Left lung (tissue), 4 donors: ENCODE measurements at regions not wholly inside any gene's neighbourhood (a gene's known extent, or its start where the extent isn't known, plus 50 kb on each side); places are given as distances from the start of the nearest gene placed in this dataset.

ENCODE experiments used
- ATAC-seq: fragments of 200-7000 bp; cut with Tn5 transposase; one replicate; pipeline ENCODE4 v1.9.1; 2020; ENCODE audit warnings: moderate library complexity
- DNase-seq, 4 donors: peaks; one replicate each; pipeline ENCODE4 v3.0.0-alpha.2; 2013 to 2020
- H3K27ac ChIP-seq, 2 donors: fragments of 200-600 bp; sonication (generic) in 1 of 2; one replicate each; pipeline versions ENCODE4 v1.5.0 to v1.8.0; 2020 to 2021
- H3K27me3 ChIP-seq, 2 donors: fragments of 200-600 bp; sonication (generic) in 1 of 2; one replicate each; pipeline versions ENCODE4 v1.5.0 to v1.8.0; 2020 to 2021
- H3K36me3 ChIP-seq, 2 donors: fragments of 200-600 bp; sonication (generic) in 1 of 2; one replicate each; pipeline versions ENCODE4 v1.5.0 to v1.8.0; 2020 to 2021
- H3K4me1 ChIP-seq, 2 donors: fragments of 200-600 bp; one replicate each; pipeline ENCODE4 v1.8.0; 2021
- H3K4me3 ChIP-seq, 2 donors: fragments of 200-600 bp; sonication (generic) in 1 of 2; one replicate each; pipeline versions ENCODE4 v1.5.0 to v1.8.0; 2020 to 2021; ENCODE audit warnings: mild to moderate bottlenecking in 1 of 2
- H3K9me3 ChIP-seq, 2 donors: fragments of 200-600 bp; sonication (generic) in 1 of 2; one replicate each; pipeline versions ENCODE4 v1.5.0 to v1.8.0; 2020 to 2021
- CTCF ChIP-seq, 2 donors: fragments of 200-600 bp; sonication (generic) in 1 of 2; IDR thresholded peaks; one replicate each; pipeline versions ENCODE4 v1.5.0 to v1.8.0; 2021; ENCODE audit warnings: antibody characterized with exemption in 2 of 2
- intact Hi-C, 2 donors: fragments of 100-400 bp; cut with DNase I; formaldehyde crosslinking; loops; one replicate each; pipeline versions ENCODE4 v1.11.2 to v1.14.2; 2022
- donor health status: DM: no; HTN: yes; CAD: no.
- donor health status: DM: no; HTN: no; CAD: no.

DNA sequence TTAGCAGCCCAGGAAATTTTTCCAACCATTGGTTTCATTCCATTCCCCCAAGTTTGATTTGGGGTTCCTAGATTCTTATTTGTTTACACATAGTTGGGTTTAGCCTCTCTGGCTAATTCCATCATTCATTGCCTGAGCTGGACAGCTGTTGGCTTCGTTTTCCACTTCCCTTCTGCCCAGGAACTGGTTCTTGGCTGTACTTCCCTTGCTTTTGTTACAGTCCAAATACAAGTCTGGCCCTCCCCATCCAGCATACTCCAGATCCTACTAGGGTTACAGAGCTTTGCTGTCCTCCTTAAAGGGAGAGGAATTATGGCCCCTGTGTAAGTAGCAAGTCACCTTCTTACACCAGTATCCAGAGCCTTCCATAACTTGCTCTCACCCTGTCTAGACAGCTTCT, 356.3 kb downstream of the FAT3 start:
- Histone ChIP-seq H3K4me3 (no peak overlapping the region), H3K4me1 (no peaks in the 10 kb centered on the region), H3K27ac (no peak overlapping the region), H3K27me3 (no peaks in the 10 kb centered on the region), H3K36me3 (no peaks in the 10 kb centered on the region), H3K9me3 (no peaks in the 10 kb centered on the region)
- DNase-seq (no peak), ATAC-seq (no peak)
- intact Hi-C loops = no loop called here
- TF ChIP-seq CTCF (IDR thresholded peaks at IDR 0.05) = no peak

GRCh38 chr11:92588393-92588792, 363.8 kb downstream of the FAT3 start:
- H3K27me3 ChIP-seq = no peaks in the 10 kb centered on the region
- TF ChIP-seq CTCF (IDR thresholded peaks at IDR 0.05) = no peak
- H3K27ac ChIP-seq = no peak overlapping the region
- intact Hi-C loops = no loop called here
- no peaks in the 10 kb centered on the region for H3K4me1 ChIP-seq
- no peaks in the 10 kb centered on the region for H3K36me3 ChIP-seq
- DNase-seq = no peak
- no peaks in the 10 kb centered on the region for H3K9me3 ChIP-seq
- no peak for ATAC-seq
- H3K4me3 ChIP-seq = no peak overlapping the region

- no peak overlapping the region for H3K4me3 ChIP-seq
- no peaks in the 10 kb centered on the region for H3K27me3 ChIP-seq
- H3K4me1 ChIP-seq = no peaks in the 10 kb centered on the region
- H3K27ac ChIP-seq = no peak overlapping the region
- no peak for TF ChIP-seq CTCF (IDR thresholded peaks at IDR 0.05)
- no peak for ATAC-seq
- no peaks in the 10 kb centered on the region for H3K9me3 ChIP-seq
- H3K36me3 ChIP-seq = no peaks in the 10 kb centered on the region
- no peak for DNase-seq
- intact Hi-C loops = no loop called here
These were observed 364.9 kb downstream of the FAT3 start for GRCh38 chr11:92589512-92589911.

DNA sequence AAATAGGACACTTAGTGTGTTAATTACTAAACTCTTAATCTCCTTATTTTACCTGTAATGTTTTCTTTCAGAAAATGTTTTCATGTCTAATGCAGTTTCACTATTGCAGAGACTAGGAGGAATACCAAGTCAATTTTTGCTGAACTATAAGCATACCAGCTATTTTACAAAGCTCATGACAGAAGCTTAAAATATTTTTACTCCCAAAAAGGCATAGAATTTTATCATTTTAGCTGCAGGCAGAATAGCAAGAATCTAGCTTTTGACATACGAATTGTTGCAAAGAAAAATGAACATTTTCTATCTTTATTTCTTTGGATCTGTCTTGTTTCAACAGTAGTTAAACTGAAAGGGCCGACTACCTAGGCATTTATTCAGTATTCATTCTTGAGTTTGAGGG, 366.9 kb downstream of the FAT3 start:
- no peak overlapping the region for H3K27ac ChIP-seq
- H3K36me3 ChIP-seq = no peaks in the 10 kb centered on the region
- ATAC-seq = no peak
- intact Hi-C loops = no loop called here
- no peak for DNase-seq
- no peak overlapping the region for H3K4me3 ChIP-seq
- H3K9me3 ChIP-seq = no peaks in the 10 kb centered on the region
- no peaks in the 10 kb centered on the region for H3K27me3 ChIP-seq
- TF ChIP-seq CTCF (IDR thresholded peaks at IDR 0.05) = no peak
- H3K4me1 ChIP-seq = no peaks in the 10 kb centered on the region

DNA sequence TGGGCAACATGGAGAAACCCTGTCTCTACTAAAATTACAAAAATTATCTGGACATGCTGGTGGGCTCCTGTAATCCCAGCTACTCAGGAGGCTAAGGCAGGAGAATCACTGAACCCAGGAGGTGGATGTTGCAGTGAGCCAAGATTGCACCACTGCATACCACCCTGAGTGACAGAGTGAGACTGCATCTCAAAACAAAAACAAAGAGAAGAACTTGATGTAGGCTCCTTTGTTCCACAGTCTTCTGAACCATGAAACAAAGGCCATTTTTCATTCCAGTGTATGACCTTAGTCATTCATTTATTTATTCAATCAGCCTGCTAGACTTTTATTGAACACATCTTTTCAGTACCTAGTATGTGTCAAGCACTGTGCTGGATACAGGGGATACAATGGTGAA, 369.6 kb downstream of the FAT3 start:
- no peak for TF ChIP-seq CTCF (IDR thresholded peaks at IDR 0.05)
- Histone ChIP-seq H3K4me1 (no peaks in the 10 kb centered on the region), H3K36me3 (no peaks in the 10 kb centered on the region), H3K27ac (no peak overlapping the region), H3K4me3 (no peak overlapping the region), H3K9me3 (no peaks in the 10 kb centered on the region), H3K27me3 (no peaks in the 10 kb centered on the region)
- intact Hi-C loops = no loop called here
- ATAC-seq (no peak), DNase-seq (no peak)
